RCC 7860 (cell line): ENCODE measurements at regions not wholly inside any gene's neighbourhood (a gene's known extent, or its start where the extent isn't known, plus 50 kb on each side); places are given as distances from the start of the nearest gene placed in this dataset.
"Not testable (repeated sequence)": the region's sequence is repeated elsewhere in the genome, so short reads cannot be mapped to it uniquely, and the experiment has no call there.

Experiments
- DNase-seq: peaks from one replicate; pipeline ENCODE4 v3.0.0-alpha.2; 2015; ENCODE audit warnings: low spot score
- FAIRE-seq: peaks from 2 replicates; lab custom pipeline; 2012; peaks lifted over from hg19 to GRCh38; lab: Jason Lieb, UNC

GRCh38 chr12:131555197-131555846 is 155.6 kb upstream of the SFSWAP start:
- no peak for DNase-seq
- no peak for FAIRE-seq

GRCh38 chr12:131555866-131556265 is 155.0 kb upstream of the SFSWAP start:
- DNase-seq (no peak), FAIRE-seq (no peak)

GRCh38 chr12:131557078-131557709 is 153.7 kb upstream of the SFSWAP start:
- DNase-seq (no peak), FAIRE-seq (no peak)

- FAIRE-seq, result no peak
- DNase-seq, result no peak
These were observed 151.1 kb upstream of the SFSWAP start for GRCh38 chr12:131559517-131560516.

GRCh38 chr12:131561051-131561450 is 149.8 kb upstream of the SFSWAP start:
- no peak for FAIRE-seq
- DNase-seq, result no peak

- DNase-seq, result no peak
- no peak for FAIRE-seq
These were observed 148.8 kb upstream of the SFSWAP start for GRCh38 chr12:131561891-131562684.

GRCh38 chr12:131564138-131564727 is 146.7 kb upstream of the SFSWAP start:
- not testable (repeated sequence) for DNase-seq, FAIRE-seq

GRCh38 chr12:131564845-131565244 is 146.0 kb upstream of the SFSWAP start:
- FAIRE-seq (no peak), DNase-seq (no peak)

GRCh38 chr12:131565267-131566015 is 145.4 kb upstream of the SFSWAP start:
- FAIRE-seq (no peak), DNase-seq (no peak)

- FAIRE-seq, result no peak
These were observed 142.6 kb upstream of the SFSWAP start for GRCh38 chr12:131568336-131568735.

GRCh38 chr12:131570596-131570995 is 140.3 kb upstream of the SFSWAP start:
- no peak for FAIRE-seq
- no peak for DNase-seq

More at GRCh38 chr12:131568336-131568735, 142.6 kb upstream of the SFSWAP start:
- DNase-seq, result no peak

GRCh38 chr12:131571827-131572226 is 139.1 kb upstream of the SFSWAP start:
- DNase-seq (no peak), FAIRE-seq (no peak)

GRCh38 chr12:131572626-131573025 is 138.3 kb upstream of the SFSWAP start:
- DNase-seq (no peak), FAIRE-seq (no peak)

- no peak for FAIRE-seq
- no peak for DNase-seq
These were observed 137.1 kb upstream of the SFSWAP start for GRCh38 chr12:131573631-131574394.

- DNase-seq (no peak), FAIRE-seq (no peak)
These were observed 136.5 kb upstream of the SFSWAP start for GRCh38 chr12:131574395-131574771.

- no peak for FAIRE-seq
These were observed 135.5 kb upstream of the SFSWAP start for GRCh38 chr12:131575371-131575770.

GRCh38 chr12:131576734-131577133 is 134.2 kb upstream of the SFSWAP start:
- not testable (repeated sequence) for FAIRE-seq, DNase-seq

More at GRCh38 chr12:131575371-131575770, 135.5 kb upstream of the SFSWAP start:
- no peak for DNase-seq

GRCh38 chr12:131577766-131578165 is 133.1 kb upstream of the SFSWAP start:
- no peak for FAIRE-seq
- DNase-seq, result no peak
